T-helper 1 cell treated with Interleukin-12 subunit alpha and Interleukin-12 subunit beta and Interleukin-4 antibody, amounts not matched to agents 30 ng/mL and 1 ng/mL, for 36 hours (primary cell): ENCODE measurements at regions not wholly inside any gene's neighbourhood (a gene's known extent, or its start where the extent isn't known, plus 50 kb on each side); places are given as distances from the start of the nearest gene placed in this dataset.
"Not testable (repeated sequence)": the region's sequence is repeated elsewhere in the genome, so short reads cannot be mapped to it uniquely, and the experiment has no call there.

ENCODE experiments used
- intact Hi-C: fragments of 100-400 bp; cut with micrococcal nuclease; formaldehyde crosslinking; loops from one replicate; pipeline ENCODE4 v1.15.1; 2024

GRCh38 chr7:113263215-113263742 lies 144.9 kb upstream of the SMIM30 start:
- intact Hi-C loops = not testable (repeated sequence)

DNA sequence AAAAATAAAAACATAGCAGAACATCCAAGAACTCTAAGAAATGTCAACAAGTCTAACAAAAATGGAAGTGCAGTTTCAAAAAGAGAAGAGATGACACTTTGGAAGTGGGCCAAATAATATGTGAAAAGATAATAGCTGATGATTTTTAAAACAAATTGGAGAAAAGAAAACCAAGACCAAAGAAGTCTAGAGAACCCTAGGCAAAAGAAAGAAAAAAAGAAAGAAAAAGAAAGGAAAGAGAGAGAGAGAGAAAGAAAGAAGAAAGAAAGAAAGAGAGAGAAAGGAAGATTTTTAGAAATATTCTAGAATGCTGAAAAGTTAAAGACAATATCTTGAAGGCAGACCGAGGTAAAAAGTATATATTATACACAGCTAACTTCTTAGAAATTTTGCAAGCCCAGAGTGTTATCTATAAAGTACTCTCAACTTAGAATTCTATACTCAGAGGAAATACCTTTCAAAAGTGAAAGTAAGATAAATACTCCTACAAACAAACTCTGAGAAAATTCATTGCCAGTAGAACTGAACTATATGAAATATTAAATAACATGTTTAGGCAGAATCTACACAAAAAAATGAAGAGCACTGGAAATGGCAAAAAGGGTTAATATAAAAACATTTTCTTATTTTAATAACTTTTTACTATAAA lies 138.7 kb upstream of the SMIM30 start:
- intact Hi-C loops = no loop called here

- intact Hi-C loops = no loop called here
These were observed 128.8 kb upstream of the SMIM30 start for GRCh38 chr7:113247198-113247597.

- intact Hi-C loops = no loop called here
These were observed 128.4 kb upstream of the SMIM30 start for GRCh38 chr7:113246738-113247137.

DNA sequence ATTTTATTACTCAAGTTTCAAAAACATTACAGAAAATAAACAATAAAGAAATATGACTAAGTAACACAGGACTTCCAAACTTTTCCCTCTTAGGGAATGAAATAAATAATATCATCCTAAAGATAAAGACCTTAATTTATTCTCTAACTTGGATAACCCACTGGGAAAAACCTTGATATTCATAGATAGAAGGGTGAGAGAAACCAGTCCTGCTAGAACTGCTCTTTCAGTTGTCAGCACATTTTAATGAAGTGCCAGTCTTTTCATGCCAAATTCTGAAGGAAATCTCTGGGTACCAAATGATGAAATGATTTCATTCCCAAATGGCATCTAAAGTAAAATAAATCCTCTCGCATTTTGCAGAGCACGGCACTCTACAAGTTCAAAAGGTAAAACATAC lies 114.5 kb upstream of the SMIM30 start:
- intact Hi-C loops = no loop called here

- intact Hi-C loops = no loop called here
These were observed 112.3 kb upstream of the SMIM30 start for GRCh38 chr7:113230691-113231090.

DNA sequence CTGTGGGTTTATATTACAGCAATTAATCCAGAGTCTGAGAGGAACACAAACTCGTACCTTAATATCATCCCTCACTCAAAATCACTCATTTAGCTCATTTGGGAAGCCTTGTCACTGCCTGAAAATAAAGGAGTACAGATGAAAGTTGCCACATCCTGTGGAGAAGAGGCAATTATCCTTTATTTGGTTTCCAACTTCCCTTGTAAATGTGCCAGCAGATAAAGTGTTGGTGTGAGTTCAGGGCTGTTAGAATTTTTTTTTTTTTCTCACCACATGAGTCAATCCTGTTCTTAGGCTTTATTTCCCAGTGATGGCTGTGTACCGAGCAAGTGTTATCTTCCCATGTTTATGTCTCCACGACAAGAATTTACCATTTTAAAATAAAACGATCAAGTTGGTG lies 99.0 kb upstream of the SMIM30 start:
- intact Hi-C loops = no loop called here

GRCh38 chr7:113216038-113216437 lies 97.7 kb upstream of the SMIM30 start:
- intact Hi-C loops = no loop called here

- intact Hi-C loops = no loop called here
These were observed 91.3 kb upstream of the SMIM30 start for GRCh38 chr7:113209449-113210203.

DNA sequence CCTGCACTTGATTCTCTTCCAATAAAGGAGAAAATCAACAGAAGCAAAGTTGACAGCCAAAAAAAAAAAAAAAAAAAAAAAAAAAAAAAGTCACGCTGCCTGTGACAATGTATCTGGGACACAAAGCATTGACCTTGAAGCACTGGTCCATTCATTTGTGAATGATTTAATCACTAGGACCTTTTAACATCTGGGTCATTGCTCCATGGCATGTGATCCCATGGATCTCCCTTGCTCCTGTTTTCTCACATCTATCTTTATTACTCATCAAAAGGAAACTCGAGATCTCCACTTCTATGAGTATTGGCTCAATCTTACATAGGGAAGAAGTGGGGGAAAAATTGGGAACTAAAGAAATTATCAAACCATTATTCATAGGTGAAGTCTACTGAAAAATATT lies 89.6 kb upstream of the SMIM30 start:
- intact Hi-C loops = no loop called here

DNA sequence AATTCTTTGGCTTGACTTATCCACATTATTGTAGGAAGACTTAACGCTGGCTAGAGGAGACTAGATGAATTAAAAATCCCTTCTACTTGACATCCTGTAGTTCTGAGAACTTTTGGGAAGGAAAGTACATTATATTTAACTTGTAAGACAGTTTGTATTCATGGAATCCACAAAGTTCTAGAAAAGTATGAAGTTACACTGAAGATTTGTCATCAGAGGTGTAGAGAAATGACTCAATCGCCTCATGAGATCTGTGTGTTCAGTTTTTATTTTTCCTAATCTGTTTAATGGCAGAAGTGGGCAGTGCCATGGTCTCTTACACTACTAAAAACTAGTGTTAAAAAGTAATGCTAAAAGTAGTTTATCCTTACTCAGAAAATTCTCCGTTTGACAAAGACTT lies 89.1 kb upstream of the SMIM30 start:
- intact Hi-C loops = no loop called here

GRCh38 chr7:113204415-113204814 lies 86.1 kb upstream of the SMIM30 start:
- intact Hi-C loops = no loop called here

GRCh38 chr7:113202284-113202683 lies 83.9 kb upstream of the SMIM30 start:
- intact Hi-C loops = no loop called here

- intact Hi-C loops = no loop called here
These were observed 81.9 kb upstream of the SMIM30 start for GRCh38 chr7:113200281-113200680.

DNA sequence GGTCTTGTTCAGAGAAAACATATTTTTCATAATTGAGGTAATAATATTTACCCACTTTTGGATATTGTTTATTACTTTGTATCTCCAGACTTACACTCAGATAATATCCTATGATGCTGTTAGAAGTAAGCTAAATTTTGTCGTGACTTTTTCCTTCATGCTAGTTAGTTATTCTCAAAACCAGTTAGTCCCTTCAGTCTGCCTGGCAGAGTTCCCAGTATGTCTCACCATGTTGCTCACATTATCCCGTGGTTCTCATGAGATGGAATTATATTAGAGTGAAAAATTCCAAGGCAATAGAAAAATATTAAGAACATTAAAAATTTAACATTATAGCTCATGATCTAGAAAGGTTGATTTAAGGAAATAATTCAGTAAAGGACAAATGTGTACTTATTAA lies 81.5 kb upstream of the SMIM30 start:
- intact Hi-C loops = no loop called here

DNA sequence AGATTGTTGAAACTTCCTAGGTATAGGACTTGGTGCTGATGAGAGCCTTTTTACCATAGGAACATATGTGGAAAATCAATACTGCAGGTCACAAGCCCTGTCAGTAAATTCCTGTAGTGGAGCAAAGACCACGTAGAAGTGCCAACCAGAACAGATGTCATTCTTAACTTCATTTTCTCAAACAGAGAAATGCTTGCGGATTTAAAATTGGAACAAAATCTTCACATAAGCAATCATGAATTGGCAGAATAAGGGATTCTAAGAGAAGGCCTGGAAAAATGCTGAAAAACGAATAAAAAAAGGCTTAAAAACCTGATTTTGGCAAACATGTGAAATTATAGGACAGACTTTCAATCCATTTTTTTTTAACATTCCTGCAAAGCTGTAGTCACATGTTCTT lies 80.8 kb upstream of the SMIM30 start:
- intact Hi-C loops = no loop called here

- intact Hi-C loops = no loop called here
These were observed 79.9 kb upstream of the SMIM30 start for GRCh38 chr7:113198226-113198625.

- intact Hi-C loops = no loop called here
These were observed 78.9 kb upstream of the SMIM30 start for GRCh38 chr7:113197274-113197673.

DNA sequence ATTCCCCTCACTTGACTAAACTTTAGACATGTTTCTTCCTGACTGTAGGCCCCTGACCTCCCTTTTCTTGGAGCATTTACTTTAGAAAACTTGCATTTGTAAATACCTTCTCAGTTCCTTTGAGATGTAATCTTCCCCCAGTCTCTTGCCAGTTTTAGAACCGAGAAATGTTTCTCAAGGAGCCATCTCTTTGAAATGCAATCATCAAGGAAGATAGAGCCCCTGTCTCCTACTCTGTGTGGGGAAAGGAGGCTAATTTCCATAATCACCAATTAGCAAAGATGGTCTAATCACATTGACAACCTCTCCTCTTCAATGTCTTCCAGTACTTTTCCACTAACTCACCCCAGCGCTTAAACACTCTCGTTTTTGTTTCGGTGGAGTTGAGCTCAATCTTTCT lies 70.0 kb upstream of the SMIM30 start:
- intact Hi-C loops = no loop called here

DNA sequence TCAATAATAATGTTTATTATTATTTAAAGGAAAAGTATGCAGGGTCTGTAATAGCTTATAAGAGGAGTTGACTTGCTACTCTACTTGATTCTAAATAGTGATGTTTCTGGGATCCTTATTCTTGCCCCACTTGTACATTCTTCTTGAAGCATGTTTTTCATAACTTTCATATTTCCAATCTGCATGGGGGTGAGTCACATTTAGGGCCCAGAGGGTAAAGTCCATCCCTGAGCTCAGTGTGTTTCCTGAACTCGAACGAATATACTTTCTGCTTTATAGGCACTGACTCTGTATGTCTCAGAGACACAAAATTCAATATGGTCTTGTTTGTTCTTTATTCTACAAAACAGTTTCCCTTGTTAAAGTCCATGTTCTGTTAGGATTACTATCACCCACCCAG lies 61.0 kb upstream of the SMIM30 start:
- intact Hi-C loops = no loop called here

DNA sequence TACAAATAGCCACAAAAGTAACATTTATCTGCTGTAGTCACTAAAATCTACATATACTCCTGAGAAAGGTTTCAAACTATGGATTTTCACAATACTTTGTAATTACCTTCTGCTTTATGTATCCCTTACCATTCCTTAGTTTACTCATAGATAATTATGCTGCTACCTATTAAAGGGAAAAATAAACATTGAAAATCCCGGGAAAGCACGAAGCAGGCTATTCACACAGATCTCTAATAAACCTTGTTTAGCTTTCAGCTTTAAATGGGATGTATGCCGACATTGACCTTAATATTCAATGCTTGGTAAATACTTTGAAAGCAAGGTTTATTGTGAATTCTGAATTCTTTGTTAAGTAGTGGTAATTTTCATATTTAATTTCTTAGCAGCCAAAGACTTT lies 58.5 kb upstream of the SMIM30 start:
- intact Hi-C loops = no loop called here

DNA sequence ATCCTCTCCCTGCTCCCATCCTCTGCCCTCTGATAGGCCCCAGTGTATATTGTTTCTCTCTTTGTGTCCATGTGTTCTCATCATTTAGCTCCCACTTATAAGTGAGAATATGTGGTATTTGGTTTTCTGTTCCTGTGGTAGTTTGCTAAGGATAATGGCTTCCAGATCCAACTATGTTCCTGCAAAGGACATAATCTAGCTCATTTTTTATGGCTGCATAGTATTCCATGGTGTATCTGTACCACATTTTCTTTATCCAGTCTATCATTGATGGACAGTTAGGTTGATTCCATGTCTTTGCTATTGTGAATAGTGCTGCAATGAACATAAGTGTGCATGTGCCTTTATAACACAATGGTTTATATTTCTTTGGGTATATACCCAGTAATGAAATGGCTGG lies 57.8 kb upstream of the SMIM30 start:
- intact Hi-C loops = not testable (repeated sequence)

DNA sequence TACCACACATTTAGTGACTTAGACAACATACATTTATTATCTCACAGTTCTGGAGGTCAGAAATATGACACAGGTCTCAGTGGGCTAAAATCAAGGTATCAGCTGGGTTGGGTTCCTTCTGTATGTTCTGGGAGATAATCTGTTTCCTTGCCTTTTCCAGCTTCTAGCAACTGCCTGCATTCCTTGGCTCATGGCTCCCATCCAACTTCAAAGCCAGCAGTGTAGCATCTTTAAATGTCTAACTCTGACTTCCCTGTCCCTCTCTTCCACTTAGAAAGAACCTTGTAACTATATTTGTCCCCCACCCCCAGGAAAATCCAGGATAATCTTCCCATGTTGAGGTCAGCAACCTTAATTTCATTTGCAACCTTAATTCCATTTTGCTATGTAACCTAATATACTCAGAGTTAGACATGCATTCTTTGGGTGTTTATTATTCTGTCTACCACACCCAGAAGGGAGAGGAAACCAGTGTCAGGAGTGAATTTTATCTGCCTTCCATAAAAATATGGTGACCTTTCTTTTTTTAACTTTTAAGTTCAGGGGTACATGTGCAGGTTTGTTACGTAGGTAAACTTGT lies 57.3 kb upstream of the SMIM30 start:
- intact Hi-C loops = no loop called here
